ENCODE measurements at regions not wholly inside any gene's neighbourhood (a gene's known extent, or its start where the extent isn't known, plus 50 kb on each side); places are given as distances from the start of the nearest gene placed in this dataset.

DNA sequence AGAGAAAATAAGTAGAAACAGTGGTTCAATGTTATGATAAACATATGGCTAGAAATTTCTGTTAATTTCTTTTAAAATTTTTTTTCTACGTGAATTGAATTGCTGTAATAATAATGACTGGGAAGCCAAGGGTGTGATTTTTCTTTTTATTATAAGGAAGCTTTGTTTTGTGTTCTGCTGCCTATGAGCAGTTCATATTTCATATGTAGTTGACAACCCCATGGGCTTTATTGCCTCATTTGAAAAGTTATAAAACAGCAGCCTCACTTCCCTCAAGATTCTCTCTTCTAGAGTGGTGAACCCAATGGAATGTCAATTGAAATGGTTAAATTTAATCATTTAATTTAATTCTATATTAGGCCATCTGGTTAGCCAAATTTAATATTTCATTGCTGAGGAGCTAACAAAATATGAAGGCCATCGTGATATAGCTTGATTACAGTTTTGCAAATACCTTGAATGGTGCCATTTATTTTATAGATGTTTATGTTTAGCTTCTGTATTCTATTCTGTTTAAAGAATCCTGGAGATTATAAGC, 72.6 kb upstream of the DOCK10 start:
- TF ChIP-seq, protein P1, sequence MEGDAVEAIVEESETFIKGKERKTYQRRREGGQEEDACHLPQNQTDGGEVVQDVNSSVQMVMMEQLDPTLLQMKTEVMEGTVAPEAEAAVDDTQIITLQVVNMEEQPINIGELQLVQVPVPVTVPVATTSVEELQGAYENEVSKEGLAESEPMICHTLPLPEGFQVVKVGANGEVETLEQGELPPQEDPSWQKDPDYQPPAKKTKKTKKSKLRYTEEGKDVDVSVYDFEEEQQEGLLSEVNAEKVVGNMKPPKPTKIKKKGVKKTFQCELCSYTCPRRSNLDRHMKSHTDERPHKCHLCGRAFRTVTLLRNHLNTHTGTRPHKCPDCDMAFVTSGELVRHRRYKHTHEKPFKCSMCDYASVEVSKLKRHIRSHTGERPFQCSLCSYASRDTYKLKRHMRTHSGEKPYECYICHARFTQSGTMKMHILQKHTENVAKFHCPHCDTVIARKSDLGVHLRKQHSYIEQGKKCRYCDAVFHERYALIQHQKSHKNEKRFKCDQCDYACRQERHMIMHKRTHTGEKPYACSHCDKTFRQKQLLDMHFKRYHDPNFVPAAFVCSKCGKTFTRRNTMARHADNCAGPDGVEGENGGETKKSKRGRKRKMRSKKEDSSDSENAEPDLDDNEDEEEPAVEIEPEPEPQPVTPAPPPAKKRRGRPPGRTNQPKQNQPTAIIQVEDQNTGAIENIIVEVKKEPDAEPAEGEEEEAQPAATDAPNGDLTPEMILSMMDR (IDR thresholded peaks at IDR 0.05), result no peak
- TF ChIP-seq EZH2 (IDR thresholded peaks at IDR 0.05) (no peak), EZH2phosphoT487 (IDR thresholded peaks at IDR 0.05) (no peak)
